SK-N-SH (cell line): ENCODE measurements at regions not wholly inside any gene's neighbourhood (a gene's known extent, or its start where the extent isn't known, plus 50 kb on each side); places are given as distances from the start of the nearest gene placed in this dataset.

Experiments used
- CTCF ChIA-PET: fragments of 300-600, 350-600 bp; formaldehyde crosslinking; extraction: SDS; loops from one replicate; lab custom pipeline; 2021; lab: Yijun Ruan, JAX
- POLR2A ChIA-PET: fragments of 350-600 bp; sonication (Branson Sonifier 250); formaldehyde crosslinking; extraction: SDS; loops from one replicate; lab custom pipeline; 2020; ENCODE audit warnings: antibody characterized with exemption, inconsistent platforms; lab: Yijun Ruan, JAX
- DNase-seq: peaks from one replicate; pipeline ENCODE4 v3.0.0; 2012
- H2AFZ ChIP-seq: fragments of 200-600 bp; sonication (generic); 2 replicates; pipeline ENCODE4 v1.8.1; 2016; ENCODE audit warnings: antibody characterized with exemption, mild to moderate bottlenecking, low read depth
- H3F3A ChIP-seq: fragments of 200-600 bp; sonication (generic); replicated peaks from 2 replicates; pipeline ENCODE3; 2016; ENCODE audit warnings: antibody characterized with exemption, mild to moderate bottlenecking; ENCODE audit not compliant: insufficient read depth
- H3K27ac ChIP-seq, 2 experiments: fragments of 200-500 bp in 1 of 2; fragments of 200-600 bp in 1 of 2; sonication (Bioruptor generic) in 1 of 2; sonication (generic), shearing (Covaris generic) in 1 of 2; 2 replicates each; pipeline versions ENCODE4 v1.5.1 to v1.6.1; 2014 to 2016; ENCODE audit warnings: low read depth in 2 of 2, inconsistent platforms in 1 of 2, low read length in 1 of 2, mild to moderate bottlenecking in 1 of 2, mixed read lengths in 1 of 2
- H3K27me3 ChIP-seq: fragments of 200-600 bp; sonication (generic), shearing (Covaris generic); 2 replicates; pipeline ENCODE4 v1.6.1; 2016; ENCODE audit warnings: mixed run types; ENCODE audit not compliant: insufficient read depth
- H3K36me3 ChIP-seq, 2 experiments: fragments of 200-500 bp in 1 of 2; fragments of 200-600 bp in 1 of 2; sonication (Bioruptor generic) in 1 of 2; sonication (generic) in 1 of 2; replicated peaks in 1 of 2; 2 replicates each; pipeline versions ENCODE3 to v1.5.1; 2014 to 2016; ENCODE audit warnings: low read length in 1 of 2, mild to moderate bottlenecking in 1 of 2; ENCODE audit not compliant: insufficient read depth in 2 of 2, control insufficient read depth in 1 of 2
- H3K4me1 ChIP-seq, 2 experiments: fragments of 200-500 bp in 1 of 2; fragments of 200-600 bp in 1 of 2; sonication (Bioruptor generic) in 1 of 2; sonication (generic), shearing (Covaris generic) in 1 of 2; 2 replicates each; pipeline versions ENCODE4 v1.5.1 to v1.6.1; 2014 to 2016; ENCODE audit warnings: low read depth in 1 of 2, low read length in 1 of 2, mixed run types in 1 of 2; ENCODE audit not compliant: insufficient read depth in 2 of 2, control insufficient read depth in 1 of 2
- H3K4me2 ChIP-seq: fragments of 200-600 bp; sonication (generic), shearing (Covaris generic); 2 replicates; pipeline ENCODE4 v1.6.1; 2017; ENCODE audit warnings: mixed run types
- H3K4me3 ChIP-seq, 2 experiments: fragments of 200-500 bp in 1 of 2; fragments of 200-600 bp in 1 of 2; sonication (Bioruptor generic) in 1 of 2; sonication (generic), shearing (Covaris generic) in 1 of 2; 2 replicates each; pipeline versions ENCODE4 v1.5.1 to v1.8.1; 2014 to 2016; ENCODE audit warnings: low read depth in 2 of 2, inconsistent platforms in 1 of 2, low read length in 1 of 2, mild to moderate bottlenecking in 1 of 2, mixed read lengths in 1 of 2, moderate library complexity in 1 of 2
- H3K79me2 ChIP-seq: fragments of 200-600 bp; sonication (generic); 2 replicates; pipeline ENCODE4 v1.8.1; 2017; ENCODE audit warnings: mild to moderate bottlenecking; ENCODE audit not compliant: insufficient read depth
- H3K9ac ChIP-seq: fragments of 200-600 bp; sonication (generic); 2 replicates; pipeline ENCODE4 v1.6.1; 2017; ENCODE audit warnings: mixed run types
- H3K9me2 ChIP-seq: fragments of 200-600 bp; sonication (generic); 2 replicates; pipeline ENCODE4 v1.6.1; 2017; ENCODE audit warnings: mixed run types
- H3K9me3 ChIP-seq: fragments of 200-600 bp; sonication (generic); 2 replicates; pipeline ENCODE4 v1.6.1; 2017; ENCODE audit warnings: mixed run types, mild to moderate bottlenecking, moderate library complexity
- H4K20me1 ChIP-seq: fragments of 200-600 bp; sonication (generic); 2 replicates; pipeline ENCODE4 v1.6.1; 2017; ENCODE audit warnings: mild to moderate bottlenecking, mixed run types; ENCODE audit not compliant: insufficient read depth
- EP300 ChIP-seq, 2 experiments: IDR thresholded peaks; 2 replicates each; pipeline versions ENCODE4 v1.4.0 to v1.6.1; 2012; ENCODE audit warnings: borderline replicate concordance in 1 of 2, low read depth in 1 of 2, low read length in 1 of 2
- GATA2 ChIP-seq: sonication (generic); formaldehyde crosslinking; IDR thresholded peaks from 2 replicates; pipeline ENCODE4 v1.5.0; 2020; ENCODE audit warnings: mild to moderate bottlenecking, missing genetic modification reagents
- IRF3 ChIP-seq: fragments of 150-350 bp; IDR thresholded peaks from 2 replicates; pipeline ENCODE4 v1.6.1; 2016; ENCODE audit warnings: mild to moderate bottlenecking, low read depth, low read length
- MEF2A ChIP-seq: IDR thresholded peaks from 2 replicates; pipeline ENCODE4 v1.4.0; 2012; ENCODE audit warnings: low read depth, borderline replicate concordance
- MXI1 ChIP-seq: IDR thresholded peaks from 2 replicates; pipeline ENCODE4 v1.6.1; 2012; ENCODE audit warnings: mild to moderate bottlenecking, low read depth, low read length, improper control_type of control experiment
- RAD21 ChIP-seq: IDR thresholded peaks from 2 replicates; pipeline ENCODE4 v1.6.1; 2012; ENCODE audit warnings: mild to moderate bottlenecking, low read length
- RFX5 ChIP-seq: IDR thresholded peaks from 2 replicates; pipeline ENCODE4 v1.6.1; 2012; ENCODE audit warnings: mild to moderate bottlenecking, improper control_type of control experiment, low read length
- TAF1 ChIP-seq: IDR thresholded peaks from 2 replicates; pipeline ENCODE4 v1.6.1; 2012; ENCODE audit warnings: low read depth, mild to moderate bottlenecking, low read length, moderate library complexity, borderline replicate concordance
- TEAD4 ChIP-seq: IDR thresholded peaks from 2 replicates; pipeline ENCODE4 v1.4.0; 2012; ENCODE audit warnings: mild to moderate bottlenecking, borderline replicate concordance; ENCODE audit not compliant: insufficient read depth
- YY1 ChIP-seq: IDR thresholded peaks from 2 replicates; pipeline ENCODE4 v1.4.0; 2012; ENCODE audit warnings: low read depth, mild to moderate bottlenecking
- WGBS: methylation state at CpG from one replicate; pipeline ENCODE4 v1.1.6; 2017; ENCODE audit warnings: low lambda C conversion rate; 5-methylcytosine and 5-hydroxymethylcytosine counted together
- TF ChIP-seq, protein P1 (sequence below): fragments of 200-600 bp; sonication (generic); IDR thresholded peaks from 2 replicates; pipeline ENCODE4 v1.6.1; 2017; ENCODE audit warnings: antibody characterized with exemption, mild to moderate bottlenecking, moderate library complexity
- TF ChIP-seq, protein P2 (sequence below): IDR thresholded peaks from 2 replicates; pipeline ENCODE4 v1.6.1; 2012; ENCODE audit warnings: mild to moderate bottlenecking, low read depth, low read length, moderate library complexity

GRCh38 chr9:24382566-24382965 is 163.1 kb downstream of the IZUMO3 start:
- Histone ChIP-seq H3K36me3 (no peaks in the 10 kb centered on the region), H4K20me1 (no peaks in the 10 kb centered on the region), H3K4me2 (no peak overlapping the region), H3K9me3 (no peaks in the 10 kb centered on the region; the same call in 1 of the 2 replicates), H3K79me2 (no peaks in the 10 kb centered on the region), H3F3A (no peaks in the 10 kb centered on the region), H3K9me2 (no peaks in the 10 kb centered on the region), H2AFZ (no peak overlapping the region), H3K4me1 (no peaks in the 10 kb centered on the region), H3K9ac (no peak overlapping the region), H3K4me3 (no peak overlapping the region), H3K27ac (no peak overlapping the region), H3K27me3 (no peaks in the 10 kb centered on the region)
- DNase-seq = no peak
- POLR2A ChIA-PET = no interaction called here
- CTCF ChIA-PET = no interaction called here
- TF ChIP-seq MEF2A = no peak
- TF ChIP-seq GATA2 (CRISPR knock-in tag) = no peak
- TF ChIP-seq TAF1 = no peak
- TF ChIP-seq RFX5 = no peak
- no peak for TF ChIP-seq IRF3
- TF ChIP-seq, protein P1, sequence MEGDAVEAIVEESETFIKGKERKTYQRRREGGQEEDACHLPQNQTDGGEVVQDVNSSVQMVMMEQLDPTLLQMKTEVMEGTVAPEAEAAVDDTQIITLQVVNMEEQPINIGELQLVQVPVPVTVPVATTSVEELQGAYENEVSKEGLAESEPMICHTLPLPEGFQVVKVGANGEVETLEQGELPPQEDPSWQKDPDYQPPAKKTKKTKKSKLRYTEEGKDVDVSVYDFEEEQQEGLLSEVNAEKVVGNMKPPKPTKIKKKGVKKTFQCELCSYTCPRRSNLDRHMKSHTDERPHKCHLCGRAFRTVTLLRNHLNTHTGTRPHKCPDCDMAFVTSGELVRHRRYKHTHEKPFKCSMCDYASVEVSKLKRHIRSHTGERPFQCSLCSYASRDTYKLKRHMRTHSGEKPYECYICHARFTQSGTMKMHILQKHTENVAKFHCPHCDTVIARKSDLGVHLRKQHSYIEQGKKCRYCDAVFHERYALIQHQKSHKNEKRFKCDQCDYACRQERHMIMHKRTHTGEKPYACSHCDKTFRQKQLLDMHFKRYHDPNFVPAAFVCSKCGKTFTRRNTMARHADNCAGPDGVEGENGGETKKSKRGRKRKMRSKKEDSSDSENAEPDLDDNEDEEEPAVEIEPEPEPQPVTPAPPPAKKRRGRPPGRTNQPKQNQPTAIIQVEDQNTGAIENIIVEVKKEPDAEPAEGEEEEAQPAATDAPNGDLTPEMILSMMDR = no peak
- TF ChIP-seq TEAD4 = no peak
- TF ChIP-seq, protein P2, sequence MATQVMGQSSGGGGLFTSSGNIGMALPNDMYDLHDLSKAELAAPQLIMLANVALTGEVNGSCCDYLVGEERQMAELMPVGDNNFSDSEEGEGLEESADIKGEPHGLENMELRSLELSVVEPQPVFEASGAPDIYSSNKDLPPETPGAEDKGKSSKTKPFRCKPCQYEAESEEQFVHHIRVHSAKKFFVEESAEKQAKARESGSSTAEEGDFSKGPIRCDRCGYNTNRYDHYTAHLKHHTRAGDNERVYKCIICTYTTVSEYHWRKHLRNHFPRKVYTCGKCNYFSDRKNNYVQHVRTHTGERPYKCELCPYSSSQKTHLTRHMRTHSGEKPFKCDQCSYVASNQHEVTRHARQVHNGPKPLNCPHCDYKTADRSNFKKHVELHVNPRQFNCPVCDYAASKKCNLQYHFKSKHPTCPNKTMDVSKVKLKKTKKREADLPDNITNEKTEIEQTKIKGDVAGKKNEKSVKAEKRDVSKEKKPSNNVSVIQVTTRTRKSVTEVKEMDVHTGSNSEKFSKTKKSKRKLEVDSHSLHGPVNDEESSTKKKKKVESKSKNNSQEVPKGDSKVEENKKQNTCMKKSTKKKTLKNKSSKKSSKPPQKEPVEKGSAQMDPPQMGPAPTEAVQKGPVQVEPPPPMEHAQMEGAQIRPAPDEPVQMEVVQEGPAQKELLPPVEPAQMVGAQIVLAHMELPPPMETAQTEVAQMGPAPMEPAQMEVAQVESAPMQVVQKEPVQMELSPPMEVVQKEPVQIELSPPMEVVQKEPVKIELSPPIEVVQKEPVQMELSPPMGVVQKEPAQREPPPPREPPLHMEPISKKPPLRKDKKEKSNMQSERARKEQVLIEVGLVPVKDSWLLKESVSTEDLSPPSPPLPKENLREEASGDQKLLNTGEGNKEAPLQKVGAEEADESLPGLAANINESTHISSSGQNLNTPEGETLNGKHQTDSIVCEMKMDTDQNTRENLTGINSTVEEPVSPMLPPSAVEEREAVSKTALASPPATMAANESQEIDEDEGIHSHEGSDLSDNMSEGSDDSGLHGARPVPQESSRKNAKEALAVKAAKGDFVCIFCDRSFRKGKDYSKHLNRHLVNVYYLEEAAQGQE = no peak
- no peak for TF ChIP-seq EP300 (IDR thresholded peaks at IDR 0.05; ENCODE audit: borderline replicate concordance in 1 of 2, low read depth in 1 of 2, low read length in 1 of 2)
- WGBS = 90% methylated on average over 3 of the region's 3 CpGs

DNA sequence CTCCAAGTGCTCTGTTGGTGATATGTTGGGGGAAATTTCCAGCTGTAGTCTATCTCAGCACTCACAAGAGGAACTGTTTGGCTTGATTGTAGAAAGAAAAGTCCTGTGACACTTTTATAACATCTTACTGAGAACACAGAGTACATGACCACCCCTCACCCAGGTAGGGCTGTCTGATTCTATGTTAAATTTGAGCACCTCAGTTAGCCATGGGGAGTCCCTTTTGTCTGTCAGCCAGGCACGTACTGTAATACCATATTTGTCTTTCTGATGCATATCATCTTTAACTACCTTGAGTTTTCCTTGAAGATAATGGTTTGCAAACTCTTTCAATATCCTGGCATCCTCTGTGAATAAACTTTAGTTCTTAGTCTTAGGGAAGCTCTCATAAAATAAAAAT is 164.5 kb downstream of the IZUMO3 start:
- no peaks in the 10 kb centered on the region; the same call in 1 of the 2 replicates for H3K9me3 ChIP-seq
- H3K79me2 ChIP-seq = no peaks in the 10 kb centered on the region
- H3K27ac ChIP-seq = no peak overlapping the region
- H3K4me2 ChIP-seq = no peak overlapping the region
- ChIA-PET POLR2A (no interaction called here), CTCF (no interaction called here)
- H3F3A ChIP-seq = no peaks in the 10 kb centered on the region
- WGBS = 32% methylated on average over 1 of the region's 1 CpG
- no peaks in the 10 kb centered on the region for H4K20me1 ChIP-seq
- no peak overlapping the region for H3K4me3 ChIP-seq
- H3K36me3 ChIP-seq = no peaks in the 10 kb centered on the region
- no peaks in the 10 kb centered on the region for H3K9me2 ChIP-seq
- H2AFZ ChIP-seq = no peak overlapping the region
- TF ChIP-seq RAD21 (no peak), YY1 (no peak), MXI1 (no peak), TAF1 (no peak)
- TF ChIP-seq, all 33 proteins: peak for 0
- Histone ChIP-seq H3K27me3 (no peaks in the 10 kb centered on the region), H3K9ac (no peak overlapping the region), H3K4me1 (no peaks in the 10 kb centered on the region)
- no peak for DNase-seq
